ENCODE measurements at regions not wholly inside any gene's neighbourhood (a gene's known extent, or its start where the extent isn't known, plus 50 kb on each side); places are given as distances from the start of the nearest gene placed in this dataset.

GRCh38 chr20:60466687-60467022 lies 508.4 kb downstream of the CDH26 start:
- Mint-ChIP-seq H3K36me3 (no peaks in the 10 kb centered on the region), H3K9me3 (peaks cover 7% of the 10 kb centered on the region), H3K4me1 (peaks cover 30% of the 10 kb centered on the region), H3K4me3 (no peak overlapping the region), H3K27ac (no peak overlapping the region), H3K27me3 (ENCODE audit: insufficient read depth, low read depth) (peaks cover 3% of the 10 kb centered on the region)
- no peak for DNase-seq (ENCODE audit: low spot score)
- H3K79me2 ChIP-seq (ENCODE audit: low read depth): no peaks in the 10 kb centered on the region
- no peaks in the 10 kb centered on the region for H3F3A ChIP-seq (ENCODE audit: low read depth)
- no peak overlapping the region for H2AFZ ChIP-seq (replicated peaks)
- no peak for TF ChIP-seq EZH2phosphoT487 (IDR thresholded peaks at IDR 0.05)
- no peak for TF ChIP-seq CTCF (IDR thresholded peaks at IDR 0.05)
- no peak for TF ChIP-seq EZH2 (IDR thresholded peaks at IDR 0.05)
- no peaks in the 10 kb centered on the region for H3K27me3 ChIP-seq
- no peaks in the 10 kb centered on the region for H3K9me3 ChIP-seq (ENCODE audit: low read depth)
- no peak overlapping the region for H3K4me2 ChIP-seq
- no peaks in the 10 kb centered on the region for H4K20me1 ChIP-seq (ENCODE audit: low read depth)
- H3K4me1 ChIP-seq: no peaks in the 10 kb centered on the region
- no peak overlapping the region for H3K9ac ChIP-seq
- H3K4me3 ChIP-seq: no peak overlapping the region
- H3K27ac ChIP-seq: no peak overlapping the region
- H3K36me3 ChIP-seq: no peaks in the 10 kb centered on the region

GRCh38 chr20:60467078-60467477 lies 508.9 kb downstream of the CDH26 start:
- Histone ChIP-seq H3K9me3 (ENCODE audit: low read depth) (no peaks in the 10 kb centered on the region), H4K20me1 (ENCODE audit: low read depth) (no peaks in the 10 kb centered on the region), H2AFZ (replicated peaks) (no peak overlapping the region), H3F3A (ENCODE audit: low read depth) (no peaks in the 10 kb centered on the region), H3K27ac (no peak overlapping the region), H3K4me3 (no peak overlapping the region), H3K79me2 (ENCODE audit: low read depth) (no peaks in the 10 kb centered on the region), H3K27me3 (no peaks in the 10 kb centered on the region), H3K9ac (no peak overlapping the region), H3K4me2 (no peak overlapping the region), H3K36me3 (no peaks in the 10 kb centered on the region), H3K4me1 (no peaks in the 10 kb centered on the region)
- Mint-ChIP-seq H3K36me3 (no peaks in the 10 kb centered on the region), H3K4me1 (peaks cover 30% of the 10 kb centered on the region), H3K9me3 (peaks cover 5% of the 10 kb centered on the region), H3K4me3 (no peak overlapping the region), H3K27ac (no peak overlapping the region), H3K27me3 (ENCODE audit: insufficient read depth, low read depth) (peaks cover 4% of the 10 kb centered on the region)
- no peak for DNase-seq (ENCODE audit: low spot score)
- TF ChIP-seq EZH2phosphoT487 (IDR thresholded peaks at IDR 0.05) (no peak), CTCF (IDR thresholded peaks at IDR 0.05) (no peak), EZH2 (IDR thresholded peaks at IDR 0.05) (no peak)

- no peak overlapping the region for H3K4me2 ChIP-seq
- peaks cover 30% of the 10 kb centered on the region for H3K4me1 Mint-ChIP-seq
- H4K20me1 ChIP-seq (ENCODE audit: low read depth): no peaks in the 10 kb centered on the region
- H3K9me3 ChIP-seq (ENCODE audit: low read depth): no peaks in the 10 kb centered on the region
- no peak for DNase-seq (ENCODE audit: low spot score)
- H3F3A ChIP-seq (ENCODE audit: low read depth): no peaks in the 10 kb centered on the region
- H3K4me3 ChIP-seq: no peak overlapping the region
- no peak overlapping the region for H3K27ac Mint-ChIP-seq
- H3K9me3 Mint-ChIP-seq: peaks cover 2% of the 10 kb centered on the region
- H3K27ac ChIP-seq: no peak overlapping the region
- TF ChIP-seq EZH2phosphoT487 (IDR thresholded peaks at IDR 0.05) (no peak), EZH2 (IDR thresholded peaks at IDR 0.05) (no peak), CTCF (IDR thresholded peaks at IDR 0.05) (no peak)
- no peaks in the 10 kb centered on the region for H3K36me3 ChIP-seq
- no peaks in the 10 kb centered on the region for H3K27me3 ChIP-seq
- no peaks in the 10 kb centered on the region for H3K4me1 ChIP-seq
- H3K27me3 Mint-ChIP-seq (ENCODE audit: insufficient read depth, low read depth): peaks cover 5% of the 10 kb centered on the region
- no peaks in the 10 kb centered on the region for H3K79me2 ChIP-seq (ENCODE audit: low read depth)
- H3K4me3 Mint-ChIP-seq: no peak overlapping the region
- no peak overlapping the region for H3K9ac ChIP-seq
- no peaks in the 10 kb centered on the region for H3K36me3 Mint-ChIP-seq
- no peak overlapping the region for H2AFZ ChIP-seq (replicated peaks)
Observed at GRCh38 chr20:60467771-60468170, 509.5 kb downstream of the CDH26 start.

GRCh38 chr20:60469829-60470228 lies 511.6 kb downstream of the CDH26 start:
- Histone ChIP-seq H3K4me1 (peaks cover 11% of the 10 kb centered on the region), H3K4me2 (no peak overlapping the region), H3K9me3 (ENCODE audit: low read depth) (no peaks in the 10 kb centered on the region), H3K27me3 (no peaks in the 10 kb centered on the region), H2AFZ (replicated peaks) (no peak overlapping the region), H3K27ac (no peak overlapping the region), H3K36me3 (no peaks in the 10 kb centered on the region), H4K20me1 (ENCODE audit: low read depth) (no peaks in the 10 kb centered on the region), H3K4me3 (no peak overlapping the region), H3K9ac (no peak overlapping the region), H3K79me2 (ENCODE audit: low read depth) (no peaks in the 10 kb centered on the region), H3F3A (ENCODE audit: low read depth) (no peaks in the 10 kb centered on the region)
- no peak overlapping the region for H3K27ac Mint-ChIP-seq
- no peaks in the 10 kb centered on the region for H3K36me3 Mint-ChIP-seq
- peak overlapping the region; percentile 48 for H3K4me3 Mint-ChIP-seq
- peaks cover 2% of the 10 kb centered on the region for H3K9me3 Mint-ChIP-seq
- no peak for TF ChIP-seq EZH2phosphoT487 (IDR thresholded peaks at IDR 0.05)
- no peak for TF ChIP-seq EZH2 (IDR thresholded peaks at IDR 0.05)
- no peak for TF ChIP-seq CTCF (IDR thresholded peaks at IDR 0.05)
- H3K4me1 Mint-ChIP-seq: peaks cover 35% of the 10 kb centered on the region
- H3K27me3 Mint-ChIP-seq (ENCODE audit: insufficient read depth, low read depth): peaks cover 5% of the 10 kb centered on the region
- no peak for DNase-seq (ENCODE audit: low spot score)
